ENCODE measurements at regions not wholly inside any gene's neighbourhood (a gene's known extent, or its start where the extent isn't known, plus 50 kb on each side); places are given as distances from the start of the nearest gene placed in this dataset.

- no peak overlapping the region for H3K27ac Mint-ChIP-seq (ENCODE audit: unreplicated experiment)
- no peak overlapping the region for H3K4me3 Mint-ChIP-seq (ENCODE audit: unreplicated experiment)
- TF ChIP-seq, protein P1, sequence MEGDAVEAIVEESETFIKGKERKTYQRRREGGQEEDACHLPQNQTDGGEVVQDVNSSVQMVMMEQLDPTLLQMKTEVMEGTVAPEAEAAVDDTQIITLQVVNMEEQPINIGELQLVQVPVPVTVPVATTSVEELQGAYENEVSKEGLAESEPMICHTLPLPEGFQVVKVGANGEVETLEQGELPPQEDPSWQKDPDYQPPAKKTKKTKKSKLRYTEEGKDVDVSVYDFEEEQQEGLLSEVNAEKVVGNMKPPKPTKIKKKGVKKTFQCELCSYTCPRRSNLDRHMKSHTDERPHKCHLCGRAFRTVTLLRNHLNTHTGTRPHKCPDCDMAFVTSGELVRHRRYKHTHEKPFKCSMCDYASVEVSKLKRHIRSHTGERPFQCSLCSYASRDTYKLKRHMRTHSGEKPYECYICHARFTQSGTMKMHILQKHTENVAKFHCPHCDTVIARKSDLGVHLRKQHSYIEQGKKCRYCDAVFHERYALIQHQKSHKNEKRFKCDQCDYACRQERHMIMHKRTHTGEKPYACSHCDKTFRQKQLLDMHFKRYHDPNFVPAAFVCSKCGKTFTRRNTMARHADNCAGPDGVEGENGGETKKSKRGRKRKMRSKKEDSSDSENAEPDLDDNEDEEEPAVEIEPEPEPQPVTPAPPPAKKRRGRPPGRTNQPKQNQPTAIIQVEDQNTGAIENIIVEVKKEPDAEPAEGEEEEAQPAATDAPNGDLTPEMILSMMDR (IDR thresholded peaks at IDR 0.05; ENCODE audit: unreplicated experiment): no peak
- H3K9me3 Mint-ChIP-seq (ENCODE audit: unreplicated experiment): no peaks in the 10 kb centered on the region
- H3K4me1 Mint-ChIP-seq (ENCODE audit: unreplicated experiment): no peaks in the 10 kb centered on the region
- H3K36me3 Mint-ChIP-seq (ENCODE audit: low read depth, unreplicated experiment): no peaks in the 10 kb centered on the region
- no peak for DNase-seq (ENCODE audit: low spot score)
- no peaks in the 10 kb centered on the region for H3K27me3 Mint-ChIP-seq (ENCODE audit: unreplicated experiment)
Observed at GRCh38 chr21:16311229-16311628, 581.4 kb downstream of the USP25 start.

- TF ChIP-seq, protein P1 (IDR thresholded peaks at IDR 0.05; ENCODE audit: unreplicated experiment): no peak
- DNase-seq (ENCODE audit: low spot score): no peak
- Mint-ChIP-seq H3K9me3 (ENCODE audit: unreplicated experiment) (no peaks in the 10 kb centered on the region), H3K36me3 (ENCODE audit: low read depth, unreplicated experiment) (no peaks in the 10 kb centered on the region), H3K4me3 (ENCODE audit: unreplicated experiment) (no peak overlapping the region), H3K27me3 (ENCODE audit: unreplicated experiment) (no peaks in the 10 kb centered on the region), H3K27ac (ENCODE audit: unreplicated experiment) (no peak overlapping the region), H3K4me1 (ENCODE audit: unreplicated experiment) (no peaks in the 10 kb centered on the region)
Observed at GRCh38 chr21:16312321-16312720, 582.5 kb downstream of the USP25 start.

DNA sequence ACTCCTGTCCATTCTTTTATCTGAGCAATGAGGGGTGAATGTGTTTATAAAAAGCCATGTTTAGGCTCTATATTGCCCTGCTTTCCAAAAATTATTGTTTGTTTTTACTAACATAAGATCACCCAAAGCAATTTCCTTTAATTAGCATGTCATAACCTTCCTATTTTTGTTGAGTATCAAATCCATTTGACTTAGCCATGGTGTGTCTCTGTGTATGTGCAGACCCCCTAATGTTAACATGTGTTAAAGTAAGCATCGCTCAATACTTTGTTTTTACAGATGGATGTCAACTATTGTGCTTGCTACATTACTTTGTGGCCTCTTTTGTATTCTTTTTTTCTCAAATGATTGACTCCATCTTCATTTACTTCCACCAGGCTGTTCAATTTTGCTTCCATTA, 585.4 kb downstream of the USP25 start:
- Mint-ChIP-seq H3K9me3 (ENCODE audit: unreplicated experiment) (no peaks in the 10 kb centered on the region), H3K4me1 (ENCODE audit: unreplicated experiment) (no peaks in the 10 kb centered on the region), H3K27me3 (ENCODE audit: unreplicated experiment) (no peaks in the 10 kb centered on the region), H3K36me3 (ENCODE audit: low read depth, unreplicated experiment) (no peaks in the 10 kb centered on the region), H3K4me3 (ENCODE audit: unreplicated experiment) (no peak overlapping the region), H3K27ac (ENCODE audit: unreplicated experiment) (no peak overlapping the region)
- no peak for DNase-seq (ENCODE audit: low spot score)
- TF ChIP-seq, protein P1 (IDR thresholded peaks at IDR 0.05; ENCODE audit: unreplicated experiment): no peak

GRCh38 chr21:16318651-16319300, 589.0 kb downstream of the USP25 start:
- H3K36me3 Mint-ChIP-seq (ENCODE audit: low read depth, unreplicated experiment): no peaks in the 10 kb centered on the region
- no peak overlapping the region for H3K27ac Mint-ChIP-seq (ENCODE audit: unreplicated experiment)
- DNase-seq (ENCODE audit: low spot score): no peak
- H3K4me3 Mint-ChIP-seq (ENCODE audit: unreplicated experiment): no peak overlapping the region
- no peaks in the 10 kb centered on the region for H3K4me1 Mint-ChIP-seq (ENCODE audit: unreplicated experiment)
- H3K9me3 Mint-ChIP-seq (ENCODE audit: unreplicated experiment): no peaks in the 10 kb centered on the region
- no peaks in the 10 kb centered on the region for H3K27me3 Mint-ChIP-seq (ENCODE audit: unreplicated experiment)
- TF ChIP-seq, protein P1 (IDR thresholded peaks at IDR 0.05; ENCODE audit: unreplicated experiment): no peak

DNA sequence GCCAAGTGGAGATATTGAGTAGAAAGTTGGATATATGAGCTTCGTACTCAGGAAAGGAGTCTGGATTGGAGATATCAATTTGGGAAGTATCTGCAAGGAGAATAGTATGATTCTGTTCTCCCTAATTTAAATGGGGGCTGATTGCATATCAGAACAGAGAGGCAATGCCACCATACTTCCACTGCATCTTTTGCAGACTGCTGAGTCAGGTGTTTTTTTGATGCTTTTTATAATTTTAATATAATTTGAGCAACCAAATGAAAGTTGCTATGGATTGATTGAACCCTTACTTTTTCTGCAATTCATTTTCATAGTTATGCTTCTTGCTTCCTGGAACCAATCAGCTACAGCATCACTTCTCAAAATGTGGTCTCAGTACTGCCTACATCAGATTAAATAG, 590.3 kb downstream of the USP25 start:
- Mint-ChIP-seq H3K27me3 (ENCODE audit: unreplicated experiment) (no peaks in the 10 kb centered on the region), H3K9me3 (ENCODE audit: unreplicated experiment) (no peaks in the 10 kb centered on the region), H3K27ac (ENCODE audit: unreplicated experiment) (no peak overlapping the region), H3K36me3 (ENCODE audit: low read depth, unreplicated experiment) (no peaks in the 10 kb centered on the region), H3K4me1 (ENCODE audit: unreplicated experiment) (no peaks in the 10 kb centered on the region), H3K4me3 (ENCODE audit: unreplicated experiment) (no peak overlapping the region)
- TF ChIP-seq, protein P1 (IDR thresholded peaks at IDR 0.05; ENCODE audit: unreplicated experiment): no peak
- DNase-seq (ENCODE audit: low spot score): no peak
